ENCODE measurements at regions not wholly inside any gene's neighbourhood (a gene's known extent, or its start where the extent isn't known, plus 50 kb on each side); places are given as distances from the start of the nearest gene placed in this dataset.

GRCh38 chr6:168885751-168886742 is 367.6 kb downstream of the THBS2 start:
- peaks cover 12% of the 10 kb centered on the region for H3K4me1 Mint-ChIP-seq (ENCODE audit: low read depth)
- no peaks in the 10 kb centered on the region for H3K9me3 Mint-ChIP-seq
- ChIA-PET POLR2A (no interaction called here), CTCF (interaction anchor here (1.1 kb wide), 1 partner anchor 516 kb away, joined by 4 read pairs; no protein-coding TSS in a partner anchor)
- no peak overlapping the region for H3K27ac Mint-ChIP-seq
- intact Hi-C loops (cut with micrococcal nuclease): no loop called here
- no peak overlapping the region for H3K4me3 Mint-ChIP-seq
- no peaks in the 10 kb centered on the region for H3K36me3 Mint-ChIP-seq
- no peaks in the 10 kb centered on the region for H3K27me3 Mint-ChIP-seq
- DNase-seq: no peak

- CTCF ChIA-PET: no interaction called here
- Mint-ChIP-seq H3K27me3 (no peaks in the 10 kb centered on the region), H3K27ac (no peak overlapping the region), H3K36me3 (no peaks in the 10 kb centered on the region), H3K4me3 (no peak overlapping the region), H3K4me1 (ENCODE audit: low read depth) (peaks cover 12% of the 10 kb centered on the region), H3K9me3 (no peaks in the 10 kb centered on the region)
- DNase-seq: no peak
- POLR2A ChIA-PET: no interaction called here
- intact Hi-C loops (cut with micrococcal nuclease): no loop called here
Measured at GRCh38 chr6:168885196-168885595, 368.4 kb downstream of the THBS2 start.

GRCh38 chr6:168884646-168885086 is 369.0 kb downstream of the THBS2 start:
- H3K27ac Mint-ChIP-seq: peak overlapping the region; percentile 70
- no peaks in the 10 kb centered on the region for H3K36me3 Mint-ChIP-seq

GRCh38 chr6:168884050-168884645 is 369.5 kb downstream of the THBS2 start:
- H3K4me1 Mint-ChIP-seq (ENCODE audit: low read depth): peaks cover 12% of the 10 kb centered on the region
- no peak for DNase-seq
- peak overlapping the region; percentile 70 for H3K27ac Mint-ChIP-seq
- H3K9me3 Mint-ChIP-seq: no peaks in the 10 kb centered on the region
- intact Hi-C loops (cut with micrococcal nuclease): no loop called here
- ChIA-PET CTCF (no interaction called here), POLR2A (no interaction called here)
- peak overlapping the region; percentile 73 for H3K4me3 Mint-ChIP-seq
- no peaks in the 10 kb centered on the region for H3K27me3 Mint-ChIP-seq
- H3K36me3 Mint-ChIP-seq: no peaks in the 10 kb centered on the region

More at GRCh38 chr6:168884646-168885086, 369.0 kb downstream of the THBS2 start:
- CTCF ChIA-PET: no interaction called here
- no peaks in the 10 kb centered on the region for H3K9me3 Mint-ChIP-seq
- POLR2A ChIA-PET: no interaction called here
- DNase-seq: peak; percentile 84
- peak overlapping the region; percentile 73 for H3K4me3 Mint-ChIP-seq
- H3K4me1 Mint-ChIP-seq (ENCODE audit: low read depth): peaks cover 12% of the 10 kb centered on the region
- no peaks in the 10 kb centered on the region for H3K27me3 Mint-ChIP-seq
- intact Hi-C loops (cut with micrococcal nuclease): no loop called here

GRCh38 chr6:168883410-168884049 is 370.1 kb downstream of the THBS2 start:
- Mint-ChIP-seq H3K9me3 (no peaks in the 10 kb centered on the region), H3K4me1 (ENCODE audit: low read depth) (peaks cover 12% of the 10 kb centered on the region), H3K27ac (no peak overlapping the region), H3K27me3 (no peaks in the 10 kb centered on the region), H3K36me3 (no peaks in the 10 kb centered on the region), H3K4me3 (no peak overlapping the region)
- DNase-seq: no peak
- POLR2A ChIA-PET: no interaction called here
- CTCF ChIA-PET: interaction anchor here (1.2 kb wide), 1 partner anchor 513 kb away, joined by 8 read pairs; no protein-coding TSS in a partner anchor
- intact Hi-C loops (cut with micrococcal nuclease): no loop called here

GRCh38 chr6:168880271-168880670 is 373.4 kb downstream of the THBS2 start:
- H3K36me3 Mint-ChIP-seq: no peaks in the 10 kb centered on the region
- ChIA-PET POLR2A (no interaction called here), CTCF (interaction anchor here (2.6 kb wide), 1 partner anchor 510 kb away, joined by 16 read pairs; no protein-coding TSS in a partner anchor)
- DNase-seq: no peak
- H3K4me3 Mint-ChIP-seq: no peak overlapping the region
- no peaks in the 10 kb centered on the region for H3K9me3 Mint-ChIP-seq
- no peak overlapping the region for H3K27ac Mint-ChIP-seq
- peaks cover 7% of the 10 kb centered on the region for H3K27me3 Mint-ChIP-seq
- H3K4me1 Mint-ChIP-seq (ENCODE audit: low read depth): peaks cover 12% of the 10 kb centered on the region
- intact Hi-C loops (cut with micrococcal nuclease): no loop called here

- peaks cover 7% of the 10 kb centered on the region for H3K27me3 Mint-ChIP-seq
- no peaks in the 10 kb centered on the region for H3K9me3 Mint-ChIP-seq
- intact Hi-C loops (cut with micrococcal nuclease): no loop called here
- CTCF ChIA-PET: no interaction called here
- no peak overlapping the region for H3K4me3 Mint-ChIP-seq
- no peaks in the 10 kb centered on the region for H3K4me1 Mint-ChIP-seq (ENCODE audit: low read depth)
- DNase-seq: no peak
- H3K27ac Mint-ChIP-seq: no peak overlapping the region
- POLR2A ChIA-PET: no interaction called here
- no peaks in the 10 kb centered on the region for H3K36me3 Mint-ChIP-seq
Measured at GRCh38 chr6:168877821-168878282, 375.8 kb downstream of the THBS2 start.

GRCh38 chr6:168876956-168877355 is 376.7 kb downstream of the THBS2 start:
- Mint-ChIP-seq H3K9me3 (no peaks in the 10 kb centered on the region), H3K27me3 (peaks cover 7% of the 10 kb centered on the region), H3K4me3 (no peak overlapping the region), H3K27ac (no peak overlapping the region), H3K36me3 (no peaks in the 10 kb centered on the region), H3K4me1 (ENCODE audit: low read depth) (no peaks in the 10 kb centered on the region)
- intact Hi-C loops (cut with micrococcal nuclease): no loop called here
- no peak for DNase-seq
- CTCF ChIA-PET: no interaction called here
- POLR2A ChIA-PET: no interaction called here

- CTCF ChIA-PET: no interaction called here
- intact Hi-C loops (cut with micrococcal nuclease): no loop called here
- no peak for DNase-seq
- H3K9me3 Mint-ChIP-seq: no peaks in the 10 kb centered on the region
- H3K4me1 Mint-ChIP-seq (ENCODE audit: low read depth): no peaks in the 10 kb centered on the region
- no peak overlapping the region for H3K4me3 Mint-ChIP-seq
- no peak overlapping the region for H3K27ac Mint-ChIP-seq
- H3K36me3 Mint-ChIP-seq: no peaks in the 10 kb centered on the region
- POLR2A ChIA-PET: no interaction called here
- H3K27me3 Mint-ChIP-seq: peaks cover 9% of the 10 kb centered on the region
Measured at GRCh38 chr6:168875811-168876576, 377.7 kb downstream of the THBS2 start.

GRCh38 chr6:168874637-168875036 is 379.0 kb downstream of the THBS2 start:
- Mint-ChIP-seq H3K4me3 (no peak overlapping the region), H3K27ac (no peak overlapping the region), H3K27me3 (peaks cover 9% of the 10 kb centered on the region), H3K36me3 (no peaks in the 10 kb centered on the region), H3K9me3 (no peaks in the 10 kb centered on the region), H3K4me1 (ENCODE audit: low read depth) (no peaks in the 10 kb centered on the region)
- CTCF ChIA-PET: no interaction called here
- DNase-seq: no peak
- POLR2A ChIA-PET: no interaction called here
- intact Hi-C loops (cut with micrococcal nuclease): no loop called here

GRCh38 chr6:168873278-168874190 is 380.1 kb downstream of the THBS2 start:
- no peak for DNase-seq
- no peak overlapping the region for H3K27ac Mint-ChIP-seq
- POLR2A ChIA-PET: no interaction called here
- H3K27me3 Mint-ChIP-seq: peaks cover 9% of the 10 kb centered on the region
- no peak overlapping the region for H3K4me3 Mint-ChIP-seq
- H3K4me1 Mint-ChIP-seq (ENCODE audit: low read depth): no peaks in the 10 kb centered on the region
- H3K36me3 Mint-ChIP-seq: no peaks in the 10 kb centered on the region
- no peaks in the 10 kb centered on the region for H3K9me3 Mint-ChIP-seq
- CTCF ChIA-PET: no interaction called here
- intact Hi-C loops (cut with micrococcal nuclease): no loop called here

All from activated CD4-positive, alpha-beta memory T cell treated with anti-CD3 and anti-CD28 coated beads for 36 hours (primary cell).